Activated CD4-positive, alpha-beta T cell treated with anti-CD3 and anti-CD28 coated beads, Interleukin-10, Interleukin-2, amounts not matched to agents 100 ng/mL and 50 ng/mL, durations not matched to agents 16 hours and 8 hours (primary cell): ENCODE measurements at regions not wholly inside any gene's neighbourhood (a gene's known extent, or its start where the extent isn't known, plus 50 kb on each side); places are given as distances from the start of the nearest gene placed in this dataset.

Experiments
- DNase-seq: peaks from one replicate; pipeline ENCODE4 v3.0.0-alpha.2; 2020

DNA sequence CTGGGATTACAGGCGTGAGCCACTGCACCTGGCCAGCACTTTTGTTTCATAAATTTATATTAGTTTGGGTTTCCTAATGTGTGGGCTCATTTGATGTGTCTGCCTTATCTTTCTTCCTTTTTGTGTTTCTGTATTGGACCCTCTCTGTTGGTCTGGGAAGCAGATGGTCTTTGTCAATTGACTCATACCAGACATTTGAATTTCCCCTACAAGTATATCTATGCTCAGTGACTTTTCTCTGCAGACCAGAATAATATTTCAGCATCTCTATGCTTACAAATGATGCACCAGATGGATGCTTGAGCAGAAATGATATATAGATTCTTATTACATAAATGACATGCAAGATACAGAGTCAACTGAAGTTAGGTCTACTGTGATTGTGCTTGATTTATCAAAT is 329.9 kb upstream of the SLCO3A1 start:
- no peak for DNase-seq

DNA sequence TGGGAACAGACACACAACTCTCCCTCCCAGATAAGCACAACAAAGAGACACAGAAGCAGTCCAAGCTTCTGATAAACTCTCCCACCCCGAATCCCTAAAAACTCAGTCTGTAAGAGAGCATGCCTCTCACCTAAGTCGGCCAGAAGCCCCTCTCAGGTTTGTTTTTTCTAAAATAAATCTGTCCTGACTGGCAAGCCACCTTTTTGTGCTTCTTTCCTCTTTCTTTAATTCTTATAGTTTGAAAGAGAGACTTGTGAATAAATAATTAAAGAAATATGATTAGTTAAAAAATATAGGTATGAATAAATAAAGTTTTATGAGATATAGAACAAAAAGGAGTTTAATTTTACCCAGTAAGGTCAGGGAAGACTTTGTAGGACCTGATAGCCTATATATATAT is 329.0 kb upstream of the SLCO3A1 start:
- DNase-seq: no peak

DNA sequence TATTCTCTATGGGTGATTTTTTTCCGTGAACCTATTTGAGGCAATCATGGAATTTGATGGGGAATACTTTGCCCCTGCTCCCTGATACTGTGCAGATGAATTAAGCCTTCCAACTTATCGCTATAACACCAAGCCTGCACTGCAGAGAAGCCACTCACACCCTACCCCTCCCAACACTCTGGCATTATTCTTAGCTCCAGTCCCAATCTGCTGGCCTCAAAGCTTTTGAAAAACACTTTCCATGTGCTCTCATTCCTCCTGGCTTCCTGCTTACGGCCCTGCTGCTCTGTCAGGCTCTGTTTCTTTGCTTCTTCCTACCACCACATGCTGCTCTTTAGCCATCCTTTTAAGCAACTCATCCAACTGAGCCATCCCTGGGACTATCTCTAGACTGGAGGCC is 327.8 kb upstream of the SLCO3A1 start:
- DNase-seq: no peak

DNA sequence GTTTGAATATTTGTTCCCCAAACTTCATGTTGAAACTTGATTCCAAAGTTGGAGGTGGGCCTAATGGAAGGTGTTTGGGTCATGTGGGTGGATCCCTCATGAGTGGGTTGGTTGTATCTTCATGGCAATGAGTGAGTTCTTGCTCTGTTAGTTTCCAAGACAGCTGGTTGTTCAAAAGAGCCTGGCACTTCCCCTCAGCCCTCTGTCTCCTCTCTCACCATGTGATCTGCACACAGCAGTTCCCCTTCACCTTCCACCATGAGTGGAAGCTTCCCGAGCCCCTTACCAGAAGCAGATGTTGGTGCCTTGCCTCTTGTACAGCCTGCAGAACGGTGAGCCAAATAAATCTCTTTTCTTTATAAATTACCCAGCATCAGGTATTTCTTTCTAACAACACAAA is 327.1 kb upstream of the SLCO3A1 start:
- no peak for DNase-seq

DNA sequence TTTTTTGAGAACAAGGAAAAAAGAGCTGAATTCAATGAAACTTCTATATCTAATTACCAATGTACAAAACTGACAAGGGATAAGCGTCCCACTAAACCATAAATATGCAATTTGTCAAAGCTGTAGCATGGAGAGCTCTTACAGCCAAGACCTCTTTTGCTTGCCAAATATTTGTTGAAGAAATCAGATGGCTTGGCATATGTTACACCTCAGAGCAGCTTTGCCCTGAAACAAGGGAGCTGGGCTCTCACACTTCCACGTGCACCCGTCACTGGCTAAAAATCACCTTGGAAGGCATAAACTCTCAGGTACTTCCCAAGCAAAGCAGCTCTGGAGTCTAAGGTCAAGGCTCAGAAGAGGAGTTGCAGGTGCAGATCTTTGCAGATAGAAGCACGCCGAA is 324.7 kb upstream of the SLCO3A1 start:
- no peak for DNase-seq

DNA sequence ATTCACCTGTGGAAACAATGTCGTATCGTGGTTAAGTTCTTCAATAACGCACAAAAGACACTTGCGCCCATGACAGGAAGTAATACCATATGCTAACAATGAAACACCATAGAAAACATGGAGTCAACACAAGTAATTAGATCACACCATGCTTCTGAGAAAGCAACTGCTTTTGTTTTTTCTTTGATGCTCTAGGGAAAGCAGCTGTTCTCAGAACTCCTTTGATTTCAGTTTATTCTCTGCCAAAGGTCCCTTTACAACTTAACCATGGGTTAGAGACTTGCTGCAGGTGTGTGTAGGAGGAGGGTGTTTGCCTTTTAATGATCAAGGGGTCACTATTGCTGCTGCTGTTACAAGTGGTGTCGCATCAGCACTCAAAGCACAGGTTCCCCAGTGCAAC is 324.0 kb upstream of the SLCO3A1 start:
- DNase-seq: no peak

DNA sequence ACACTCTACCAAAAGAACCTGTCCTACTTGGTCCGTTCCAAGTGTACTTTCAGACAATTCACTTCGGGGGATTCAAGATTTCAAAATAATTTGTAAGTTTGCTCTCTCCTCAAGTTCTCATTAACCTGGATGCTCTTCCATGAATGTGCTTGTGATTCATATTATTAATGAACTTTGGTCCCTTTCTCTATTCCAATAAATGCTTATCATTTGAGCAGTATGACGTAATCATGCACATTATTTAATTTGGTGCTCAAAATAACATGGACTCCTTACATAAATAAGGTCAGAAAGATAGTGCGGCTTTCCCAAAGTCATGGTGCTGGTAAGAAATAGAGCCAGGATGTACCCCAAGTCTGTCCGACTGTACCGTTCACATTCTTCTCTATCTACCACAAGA is 323.2 kb upstream of the SLCO3A1 start:
- DNase-seq: no peak

DNA sequence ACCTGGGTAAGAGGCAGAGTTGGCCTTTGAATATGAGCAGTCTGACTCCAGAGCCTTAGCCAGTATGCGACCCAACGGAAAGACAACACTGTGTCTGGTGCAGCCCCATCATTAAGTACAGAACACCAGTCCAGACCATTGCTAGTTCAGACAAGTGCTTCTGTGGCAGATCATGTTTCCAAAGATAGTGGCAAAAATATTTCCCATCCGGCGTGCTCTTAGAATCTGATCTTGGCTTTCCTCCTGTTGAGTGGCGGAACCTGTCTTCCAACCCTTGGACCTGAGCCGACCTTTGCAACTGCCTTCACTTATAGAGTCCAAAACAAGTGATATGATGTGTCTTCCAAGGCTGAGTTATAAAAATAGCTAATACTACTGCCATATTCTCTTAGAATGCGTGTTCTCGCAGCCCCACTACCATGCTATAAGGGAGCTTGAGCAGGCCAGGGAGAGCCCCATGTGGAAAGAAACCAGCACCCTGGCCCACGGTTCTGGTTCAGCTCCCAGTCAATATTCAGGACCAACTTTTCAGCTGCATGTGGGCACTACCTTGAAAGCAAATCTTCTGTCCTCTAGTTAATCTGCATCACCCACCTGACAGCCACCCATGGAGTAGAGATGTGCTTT is 322.4 kb upstream of the SLCO3A1 start:
- DNase-seq: no peak

DNA sequence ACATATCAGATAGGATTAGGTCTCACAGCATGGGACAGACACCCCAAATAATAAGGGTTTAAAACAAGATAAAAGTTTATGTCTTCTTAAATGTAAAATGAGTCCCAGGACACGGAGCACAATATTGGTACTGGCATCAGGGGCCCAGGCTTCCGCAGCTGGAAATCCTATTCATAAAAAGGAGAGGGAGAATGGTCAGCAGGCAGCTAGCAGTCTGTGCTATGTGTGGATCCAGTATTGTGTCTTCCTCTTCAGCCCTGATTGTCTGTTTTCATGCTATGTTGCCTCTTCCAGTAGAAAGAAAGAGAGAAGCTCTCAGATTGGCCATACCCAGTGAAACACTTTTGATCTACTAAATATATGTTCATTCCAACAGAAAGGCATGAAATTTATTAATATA is 319.3 kb upstream of the SLCO3A1 start:
- no peak for DNase-seq

DNA sequence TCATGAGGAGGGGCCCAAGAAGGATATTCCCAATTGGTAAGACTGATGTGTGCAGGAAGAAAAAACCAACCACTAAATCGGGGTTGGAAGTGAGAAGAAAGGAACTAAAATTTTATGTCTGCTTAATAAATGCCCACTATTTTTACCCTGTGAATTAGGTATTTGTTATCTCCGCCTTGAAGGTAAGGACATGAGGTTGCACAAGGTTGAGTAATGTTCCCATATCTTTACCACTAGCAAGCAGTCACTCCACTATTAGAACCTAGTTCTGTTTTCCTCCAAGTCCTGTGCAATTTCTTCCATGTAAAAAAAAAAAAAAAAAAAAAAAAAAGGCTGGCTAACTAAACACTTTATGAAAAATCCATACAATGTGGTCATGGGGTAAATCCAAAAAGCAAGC is 318.5 kb upstream of the SLCO3A1 start:
- no peak for DNase-seq

DNA sequence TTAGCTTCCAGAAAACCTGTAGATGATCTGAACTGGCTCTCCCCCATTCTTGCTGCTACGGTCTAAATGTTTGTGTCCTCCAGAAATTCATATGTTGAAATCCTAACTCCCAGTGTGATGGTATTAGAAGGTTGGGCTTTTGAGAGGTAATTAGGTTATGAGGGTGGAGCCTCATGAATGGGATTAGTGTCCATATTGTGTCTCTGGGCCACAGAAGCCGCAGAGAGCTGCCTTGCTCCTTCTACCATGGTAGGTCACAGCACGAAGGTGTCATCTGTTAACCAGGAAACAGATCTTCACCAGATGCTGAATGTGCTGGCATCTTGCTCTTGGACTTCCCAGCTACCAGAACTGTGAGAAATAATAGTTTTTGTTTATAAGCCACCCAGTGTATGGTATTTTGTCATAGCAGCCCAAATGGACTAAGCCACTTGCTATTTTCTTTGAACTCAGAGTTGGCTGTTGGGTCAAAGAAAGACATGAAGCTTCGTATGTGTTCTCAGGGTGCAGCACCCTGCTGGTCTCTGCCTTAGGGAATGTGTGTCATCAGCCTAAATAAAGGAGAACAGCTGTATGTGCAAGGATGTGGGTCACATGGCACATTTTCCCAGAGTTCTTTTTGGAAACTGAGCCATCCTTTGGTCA is 317.5 kb upstream of the SLCO3A1 start:
- DNase-seq: no peak

DNA sequence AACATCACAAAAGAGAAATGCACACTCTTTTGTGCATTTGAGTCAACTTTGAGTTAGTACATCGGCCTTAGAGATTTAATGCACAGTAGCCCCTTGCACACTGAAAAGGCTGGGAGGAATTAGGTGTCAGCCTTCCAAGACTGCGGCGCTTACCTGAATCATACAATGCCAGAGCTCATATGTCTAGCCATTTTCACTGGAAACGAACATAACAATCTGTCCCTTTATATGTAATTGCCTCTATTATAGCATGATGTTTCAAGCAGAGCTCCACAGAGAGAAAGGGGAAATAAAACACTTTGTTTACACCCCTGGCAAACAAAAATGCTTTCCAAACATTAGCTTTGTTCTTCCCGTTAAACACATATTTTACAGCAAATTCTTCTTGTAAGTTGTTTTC is 315.7 kb upstream of the SLCO3A1 start:
- no peak for DNase-seq

DNA sequence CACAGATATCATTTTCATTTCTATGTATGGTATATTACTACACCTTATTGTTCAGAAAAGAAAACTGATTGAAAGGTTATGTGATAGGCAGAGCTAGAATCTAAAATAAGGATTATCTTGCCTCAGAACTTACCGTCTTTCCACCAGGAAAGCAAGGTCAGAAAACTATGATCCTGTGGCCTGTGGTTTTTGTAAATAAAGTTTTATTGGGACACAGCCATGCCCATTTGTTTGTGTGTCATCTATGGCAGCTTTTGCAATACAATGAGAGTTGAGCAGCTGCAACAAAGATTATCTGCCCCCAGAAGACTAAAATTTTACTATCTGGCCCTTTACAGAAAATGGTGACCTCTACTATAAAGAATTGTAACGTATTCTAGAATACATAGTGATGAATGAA is 314.7 kb upstream of the SLCO3A1 start:
- DNase-seq: no peak

DNA sequence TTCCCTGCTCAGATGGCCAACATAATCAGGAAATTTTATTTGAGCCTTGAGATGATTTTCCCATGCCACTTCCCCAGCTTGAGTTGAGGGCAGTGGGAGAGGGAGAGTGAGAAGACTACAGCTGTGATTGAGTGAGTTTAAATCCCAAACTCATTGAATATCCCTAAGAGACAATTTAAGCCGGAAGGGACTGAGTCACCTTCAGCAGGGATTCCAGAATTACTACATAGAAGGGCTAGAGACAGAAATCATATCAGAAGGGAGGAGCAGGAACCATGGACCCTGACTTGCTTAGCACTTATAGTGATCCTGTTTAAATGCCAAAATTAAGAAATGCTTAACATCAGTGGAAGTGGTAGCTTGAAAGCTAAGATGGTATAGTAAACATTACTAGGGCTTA is 312.2 kb upstream of the SLCO3A1 start:
- DNase-seq: no peak

DNA sequence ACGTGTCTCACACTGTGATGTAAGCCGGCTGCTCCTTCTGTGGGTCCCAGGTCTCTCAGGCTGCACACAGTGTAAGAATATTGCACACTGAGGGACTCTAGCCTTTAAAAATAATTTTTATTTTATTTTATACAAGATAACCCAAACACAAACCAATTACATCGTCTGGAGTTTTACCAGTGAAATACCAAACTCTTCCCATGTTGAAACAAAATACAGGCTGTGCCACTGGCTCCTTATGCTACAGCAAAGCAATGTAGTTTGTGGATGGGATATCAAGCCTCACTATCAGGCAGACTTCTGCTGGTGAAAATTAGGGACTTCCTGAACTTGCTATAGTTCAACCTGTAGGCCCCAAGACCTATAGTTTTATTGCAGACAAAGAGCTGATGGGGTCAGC is 311.3 kb upstream of the SLCO3A1 start:
- no peak for DNase-seq

DNA sequence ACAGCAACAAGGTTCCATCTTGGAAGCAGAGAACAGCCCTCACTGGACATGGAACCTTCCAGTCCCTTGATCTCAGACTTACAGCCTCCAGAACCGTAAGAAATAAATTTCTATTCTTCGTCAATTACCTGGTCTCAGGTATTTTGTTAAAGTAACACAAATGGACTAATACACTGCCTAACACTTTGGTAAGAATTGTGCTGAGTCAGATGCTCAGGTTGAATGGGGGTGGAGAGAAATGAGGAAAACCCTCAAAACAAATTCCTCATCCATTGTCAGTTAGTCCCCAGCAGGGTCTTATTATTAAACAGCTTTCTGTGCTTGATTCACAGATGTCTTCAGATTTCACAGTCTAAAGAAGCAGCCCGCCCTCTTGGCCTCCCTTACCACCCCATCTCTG is 306.2 kb upstream of the SLCO3A1 start:
- no peak for DNase-seq

DNA sequence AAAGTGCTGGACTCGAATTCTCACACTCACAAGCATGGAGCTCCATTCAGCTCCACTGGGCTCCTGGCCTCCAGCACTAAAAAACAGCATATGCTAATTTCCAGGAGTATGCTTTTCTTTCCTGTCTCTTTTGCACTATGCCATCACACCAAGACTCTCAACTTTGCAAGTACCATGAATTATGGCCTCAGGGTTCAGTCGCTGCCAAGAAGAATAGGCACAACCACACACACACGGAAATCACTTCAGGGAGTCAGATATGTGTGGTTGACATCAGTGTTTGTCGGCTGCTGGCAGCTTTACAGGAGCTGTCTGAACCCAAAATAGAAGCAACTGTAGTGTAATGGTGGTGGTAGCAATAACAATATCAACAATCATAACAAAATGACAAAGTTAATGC is 305.0 kb upstream of the SLCO3A1 start:
- DNase-seq: no peak

DNA sequence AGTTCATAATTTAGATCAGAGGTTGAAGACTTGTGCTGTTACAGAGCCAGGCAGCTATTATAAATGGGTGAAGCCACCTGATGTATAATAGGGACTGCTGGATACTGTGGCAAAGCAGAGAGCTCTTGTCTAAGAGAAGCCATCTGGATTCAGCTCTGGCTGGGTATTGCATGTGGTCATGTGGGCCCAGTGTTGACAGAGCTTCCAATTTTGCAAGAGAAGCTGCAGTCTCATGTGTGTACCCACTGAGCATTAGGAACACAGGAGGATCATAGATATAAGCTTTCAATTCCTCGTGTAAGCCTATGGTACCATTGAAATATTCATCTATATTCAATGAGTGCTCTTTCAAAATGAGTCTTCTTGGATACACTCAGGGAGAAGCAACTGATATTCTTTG is 303.9 kb upstream of the SLCO3A1 start:
- DNase-seq: no peak

DNA sequence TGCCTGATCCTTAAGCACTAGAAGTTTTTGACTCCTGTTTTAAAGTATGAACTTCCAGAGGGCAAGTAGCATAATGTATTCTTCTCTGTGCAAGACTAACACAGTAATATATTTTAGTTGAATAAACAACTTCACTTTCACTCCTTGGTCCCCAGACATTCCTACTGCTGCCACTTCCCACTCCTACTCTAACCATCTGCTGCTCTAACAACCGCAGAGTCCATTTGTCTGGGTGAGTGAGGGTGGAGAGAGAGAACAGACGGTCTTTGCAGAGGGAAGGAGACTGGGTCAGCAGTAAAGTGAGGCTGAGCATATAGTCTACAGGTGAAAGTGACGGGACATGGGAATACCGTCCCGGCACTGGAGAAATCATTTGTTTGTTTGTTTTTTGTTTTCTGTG is 301.0 kb upstream of the SLCO3A1 start:
- no peak for DNase-seq

DNA sequence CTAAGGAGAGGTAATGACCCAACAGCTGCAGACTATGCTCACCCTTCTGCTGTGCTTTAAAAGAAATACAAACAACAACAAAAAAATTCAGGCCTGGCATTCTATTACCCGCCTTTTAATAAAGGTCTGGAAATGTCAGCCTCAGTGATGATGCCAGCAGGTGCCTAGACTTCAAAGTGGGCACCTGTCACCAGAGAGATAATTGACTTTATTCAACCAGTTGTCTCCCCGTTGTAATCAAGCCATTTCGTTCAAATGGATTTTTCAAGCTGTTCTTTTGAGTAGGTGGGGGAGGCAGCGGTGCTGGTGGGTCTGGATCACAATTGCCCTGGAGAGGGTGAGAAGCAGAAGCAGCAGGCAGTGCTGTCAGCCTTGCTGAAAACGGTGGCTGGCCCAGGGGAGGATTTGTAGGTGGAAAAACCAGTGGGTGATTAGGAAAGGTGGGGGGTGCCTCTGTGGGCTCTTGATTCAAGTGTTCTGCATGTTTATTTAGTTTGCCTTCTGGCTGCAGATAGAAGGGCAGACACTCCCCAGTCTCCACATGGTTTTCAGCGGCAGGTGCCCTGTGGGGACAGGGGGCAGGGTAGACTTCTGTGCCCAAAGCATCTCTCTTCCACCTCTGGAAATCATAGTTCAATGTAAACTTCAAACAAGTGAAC is 300.2 kb upstream of the SLCO3A1 start:
- DNase-seq: no peak

DNA sequence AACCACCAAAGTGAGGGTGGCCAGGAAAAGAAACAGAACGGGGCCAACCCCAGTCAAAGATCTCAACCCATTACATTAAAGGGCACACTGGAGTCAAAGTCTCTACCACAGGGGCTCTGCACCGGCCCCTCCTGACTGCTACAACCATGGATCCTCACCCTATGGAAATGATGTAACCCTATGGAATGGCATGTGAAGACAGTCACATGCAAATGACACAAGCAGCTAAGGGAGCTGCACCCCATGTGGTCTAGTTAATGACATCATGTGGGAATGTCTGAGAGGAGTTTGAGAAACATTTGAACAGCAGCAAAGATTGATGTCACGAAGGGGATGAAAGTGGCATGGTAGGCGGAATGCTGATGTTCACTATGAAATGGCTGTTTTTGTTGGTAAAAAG is 298.2 kb upstream of the SLCO3A1 start:
- no peak for DNase-seq

DNA sequence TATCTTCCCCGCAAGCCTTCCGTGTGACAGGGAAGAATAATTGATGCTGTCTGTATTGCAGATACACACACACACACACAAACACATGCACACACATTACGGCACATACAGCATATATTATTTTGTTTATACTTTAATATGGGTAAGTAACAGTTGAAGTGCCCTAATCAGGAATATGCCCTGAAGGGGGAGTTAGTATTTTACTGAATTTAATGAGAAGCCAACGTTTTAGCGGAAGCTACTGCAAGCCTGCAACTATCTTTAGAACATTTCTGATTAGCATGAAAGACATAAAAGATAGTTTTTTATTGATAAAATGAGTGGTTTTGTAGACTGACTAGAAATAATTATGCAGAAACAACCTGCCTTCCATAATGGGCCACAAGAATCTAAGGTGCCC is 296.6 kb upstream of the SLCO3A1 start:
- DNase-seq: no peak

DNA sequence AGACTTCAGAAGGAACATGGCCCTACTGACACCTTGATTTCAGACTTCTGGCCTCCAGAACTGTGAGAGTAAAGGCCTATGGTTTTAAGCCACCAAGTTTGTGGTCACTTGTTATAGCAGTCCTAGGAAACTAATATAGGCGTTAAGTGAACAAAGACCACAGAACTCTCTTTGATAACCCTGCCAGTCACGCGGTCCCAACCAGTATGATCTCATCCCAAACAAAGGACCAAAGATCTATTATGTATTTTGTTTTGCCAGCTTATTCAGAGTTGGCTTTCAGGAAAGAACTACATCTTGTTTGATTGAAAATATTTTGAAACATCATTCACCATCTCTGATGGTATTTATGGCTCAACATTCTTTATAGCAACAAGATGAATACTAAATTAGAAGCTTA is 294.4 kb upstream of the SLCO3A1 start:
- no peak for DNase-seq

DNA sequence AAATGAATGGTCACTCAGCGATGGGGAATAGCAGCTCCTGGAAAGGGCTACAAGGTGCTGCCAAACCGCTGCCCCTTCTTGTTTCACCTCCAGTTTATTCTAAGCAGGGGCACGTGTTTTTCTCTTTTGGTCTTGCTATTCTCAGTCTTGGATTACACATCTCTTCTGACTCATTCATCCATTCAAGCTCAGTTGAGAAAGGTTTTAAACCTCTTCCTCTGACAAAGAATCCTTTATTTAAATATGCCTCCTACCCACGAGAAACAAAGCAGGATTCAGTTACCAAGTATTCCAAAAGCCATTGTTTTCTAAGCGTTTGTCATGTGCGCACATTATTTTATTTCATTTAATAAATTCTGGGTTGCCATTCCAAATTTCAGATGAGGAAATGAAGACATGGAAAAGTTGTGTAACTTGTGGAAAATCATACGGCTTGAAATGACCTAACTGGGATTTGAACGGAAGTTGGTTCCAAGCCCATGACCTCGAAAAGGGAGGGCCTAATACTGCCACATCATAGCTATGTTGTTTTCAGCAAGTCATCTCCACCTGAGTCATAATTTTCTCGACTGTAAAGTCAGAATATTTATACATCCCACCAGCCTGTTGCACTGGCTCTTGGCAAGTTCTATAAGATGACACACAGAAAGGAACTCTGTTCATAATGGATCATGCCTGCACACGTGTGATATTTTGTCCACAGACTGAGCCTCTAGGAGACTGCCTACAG is 292.0 kb upstream of the SLCO3A1 start:
- no peak for DNase-seq
